A673 (cell line): ENCODE measurements at regions not wholly inside any gene's neighbourhood (a gene's known extent, or its start where the extent isn't known, plus 50 kb on each side); places are given as distances from the start of the nearest gene placed in this dataset.

Experiments used
- BruUV-seq: library from RNA; stranded (reverse); fragments of 400-500 nt; replicated peaks from 2 replicates; lab custom pipeline; 2021; lab: Mats Ljungman, UMichigan
- CTCF ChIA-PET: fragments of 300-600 bp; sonication (Branson Sonifier 250); formaldehyde crosslinking; loops from one replicate; lab custom pipeline; 2022; ENCODE audit warnings: antibody characterized with exemption; lab: Charles Lee
- POLR2A ChIA-PET: fragments of 300-600 bp; sonication (Branson Sonifier 250); formaldehyde crosslinking; loops from one replicate; lab custom pipeline; 2022; ENCODE audit warnings: antibody characterized with exemption; ENCODE audit not compliant: low non-redundant PET; lab: Charles Lee
- DNase-seq: peaks from one replicate; pipeline ENCODE4 v3.0.0-alpha.2; 2015; ENCODE audit warnings: low spot score
- H3K27ac ChIP-seq: fragments of 200-600 bp; sonication (generic); 2 replicates; pipeline ENCODE4 v1.5.1; 2016; ENCODE audit warnings: mixed run types, low read depth, mild to moderate bottlenecking, mixed read lengths, antibody characterized with exemption, low read length; ENCODE audit not compliant: poor library complexity, severe bottlenecking
- H3K27me3 ChIP-seq: fragments of 200-600 bp; sonication (generic); replicated peaks from 2 replicates; pipeline ENCODE4 v1.6.1; 2017; ENCODE audit warnings: mixed run types, low read depth, mild to moderate bottlenecking, mixed read lengths, antibody characterized with exemption, low read length; ENCODE audit not compliant: insufficient read depth, poor library complexity
- H3K36me3 ChIP-seq: fragments of 200-600 bp; sonication (generic); 2 replicates; pipeline ENCODE4 v1.6.1; 2016; ENCODE audit warnings: mixed run types, mild to moderate bottlenecking, mixed read lengths, antibody characterized with exemption, low read length; ENCODE audit not compliant: insufficient read depth, poor library complexity, severe bottlenecking
- H3K4me1 ChIP-seq: fragments of 200-600 bp; sonication (generic); 2 replicates; pipeline ENCODE4 v1.6.1; 2017; ENCODE audit warnings: mixed run types, mild to moderate bottlenecking, mixed read lengths, antibody characterized with exemption, low read length; ENCODE audit not compliant: insufficient read depth, poor library complexity, severe bottlenecking
- H3K4me3 ChIP-seq: fragments of 200-600 bp; sonication (generic); 2 replicates; pipeline ENCODE4 v1.5.1; 2016; ENCODE audit warnings: low read depth, mixed run types, mild to moderate bottlenecking, mixed read lengths, low read length; ENCODE audit not compliant: poor library complexity, severe bottlenecking
- H3K9me3 ChIP-seq: fragments of 200-600 bp; sonication (generic); 2 replicates; pipeline ENCODE4 v1.6.1; 2016; ENCODE audit warnings: mixed run types, low read depth, mild to moderate bottlenecking, mixed read lengths, antibody characterized with exemption, low read length; ENCODE audit not compliant: poor library complexity, severe bottlenecking
- CTCF ChIP-seq: fragments of 300-800, 200-600 bp; sonication (generic); conservative IDR thresholded peaks from 2 replicates; pipeline ENCODE4 v1.5.1; 2017; ENCODE audit warnings: low read depth, mild to moderate bottlenecking, antibody characterized with exemption, low read length, moderate library complexity, mixed read lengths
- EZH2 ChIP-seq: fragments of 200-600 bp; sonication (generic); IDR thresholded peaks from 2 replicates; pipeline ENCODE4 v1.6.1; 2017; ENCODE audit warnings: borderline replicate concordance, low read depth, mild to moderate bottlenecking, mixed read lengths, antibody characterized with exemption, low read length; ENCODE audit not compliant: poor library complexity, severe bottlenecking
- intact Hi-C: fragments of 100-400 bp; cut with micrococcal nuclease; formaldehyde crosslinking; loops from one replicate; pipeline ENCODE4 v1.10.0; 2022; ENCODE audit not compliant: unreplicated experiment

DNA sequence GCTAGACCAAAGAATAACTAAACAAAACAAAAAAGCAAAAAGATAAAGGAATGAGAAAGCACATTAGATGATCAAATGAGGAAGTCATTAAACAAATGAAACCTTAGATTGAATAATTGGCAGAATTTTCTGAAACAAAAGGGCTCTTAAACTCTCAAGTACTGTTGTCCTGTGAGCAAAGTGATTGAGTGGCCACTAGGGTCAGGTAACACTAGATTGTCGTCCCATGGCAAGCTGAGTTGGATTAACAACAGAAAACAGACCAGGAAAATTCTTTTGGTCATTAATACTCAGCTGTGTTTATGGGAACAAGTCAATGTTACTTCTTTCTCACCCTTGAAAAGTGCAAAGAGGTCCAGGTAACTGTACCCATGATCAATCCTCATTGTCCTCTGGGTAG is 81.6 kb upstream of the MRPS30 start:
- Histone ChIP-seq H3K36me3 (no peaks in the 10 kb centered on the region), H3K4me1 (no peaks in the 10 kb centered on the region), H3K4me3 (no peak overlapping the region), H3K9me3 (no peaks in the 10 kb centered on the region), H3K27ac (no peak overlapping the region), H3K27me3 (no peaks in the 10 kb centered on the region)
- intact Hi-C loops: no loop called here
- POLR2A ChIA-PET: no interaction called here
- CTCF ChIA-PET: no interaction called here
- BruUV-seq: no TSS peak
- TF ChIP-seq CTCF (no peak), EZH2 (no peak)
- DNase-seq: no peak

GRCh38 chr5:44719856-44720255 is 88.9 kb upstream of the MRPS30 start:
- H3K4me3 ChIP-seq: no peak overlapping the region
- CTCF ChIA-PET: no interaction called here
- POLR2A ChIA-PET: no interaction called here
- H3K27me3 ChIP-seq: no peaks in the 10 kb centered on the region
- BruUV-seq: no TSS peak
- no peaks in the 10 kb centered on the region for H3K9me3 ChIP-seq
- no peak for DNase-seq
- no peak overlapping the region for H3K27ac ChIP-seq
- intact Hi-C loops: no loop called here
- no peaks in the 10 kb centered on the region for H3K4me1 ChIP-seq
- no peak for TF ChIP-seq CTCF
- no peak for TF ChIP-seq EZH2
- H3K36me3 ChIP-seq: no peaks in the 10 kb centered on the region

- no peak overlapping the region for H3K27ac ChIP-seq
- no peaks in the 10 kb centered on the region for H3K27me3 ChIP-seq
- H3K9me3 ChIP-seq: no peaks in the 10 kb centered on the region
- H3K4me3 ChIP-seq: no peak overlapping the region
- POLR2A ChIA-PET: no interaction called here
- TF ChIP-seq EZH2: no peak
- no peak for TF ChIP-seq CTCF
- no TSS peak for BruUV-seq
- H3K4me1 ChIP-seq: no peaks in the 10 kb centered on the region
- DNase-seq: no peak
- H3K36me3 ChIP-seq: no peaks in the 10 kb centered on the region
- CTCF ChIA-PET: no interaction called here
- intact Hi-C loops: no loop called here
Observed at GRCh38 chr5:44714871-44715561, 93.7 kb upstream of the MRPS30 start.
